Stomach (tissue), 8 donors: ENCODE measurements at regions not wholly inside any gene's neighbourhood (a gene's known extent, or its start where the extent isn't known, plus 50 kb on each side); places are given as distances from the start of the nearest gene placed in this dataset.

Source experiments
- DNase-seq, 2 donors: peaks; one replicate each; pipeline versions ENCODE4 v3.0.0 to v3.0.0-alpha.2; 2013 to 2019
- H3K27ac ChIP-seq, 5 donors: fragments of 200-600 bp in 4 of 5; sonication (generic) in 4 of 5; one replicate each; pipeline ENCODE4 v1.5.1; 2013 to 2019; ENCODE audit warnings: mild to moderate bottlenecking in 1 of 5, moderate library complexity in 1 of 5
- H3K27me3 ChIP-seq, 3 donors: fragments of 200-600 bp; sonication (generic); one replicate each; pipeline ENCODE4 v1.5.1; 2017 to 2019; ENCODE audit warnings: mixed run types in 1 of 3
- H3K36me3 ChIP-seq, 4 donors: fragments of 200-600 bp; sonication (generic); 1 replicate in 3 of 4; 2 replicates in 1 of 4; pipeline ENCODE4 v1.5.1; 2016 to 2019
- H3K4me1 ChIP-seq, 4 donors: fragments of 200-600 bp; sonication (generic); one replicate each; pipeline ENCODE4 v1.5.1; 2016 to 2019
- H3K4me3 ChIP-seq, 4 donors: fragments of 200-600 bp; sonication (generic) in 3 of 4; one replicate each; pipeline ENCODE4 v1.5.1; 2016 to 2019; ENCODE audit warnings: mild to moderate bottlenecking in 1 of 4
- H3K9me3 ChIP-seq, 4 donors: fragments of 200-600 bp; sonication (generic); one replicate each; pipeline ENCODE4 v1.5.1; 2016 to 2019
- EP300 ChIP-seq: sonication (generic); formaldehyde crosslinking; IDR thresholded peaks from one replicate; pipeline ENCODE4 v1.6.1; 2017; ENCODE audit warnings: antibody characterized with exemption
- POLR2A ChIP-seq, 4 donors: fragments of 450-650 bp; IDR thresholded peaks; one replicate each; pipeline ENCODE4 v1.6.1; 2016; ENCODE audit warnings: antibody characterized with exemption in 4 of 4, control low read depth in 2 of 4, mild to moderate bottlenecking in 1 of 4, moderate library complexity in 1 of 4
- POLR2AphosphoS5 ChIP-seq, 3 donors: sonication (generic); formaldehyde crosslinking; IDR thresholded peaks; one replicate each; pipeline ENCODE4 v1.6.1; 2016; ENCODE audit warnings: antibody characterized with exemption in 3 of 3
- WGBS, 5 donors: extraction: QIAGEN DNeasy Blood & Tissue Kit in 3 of 5; methylation state at CpG; one replicate each; pipeline versions ENCODE4 v1.1.5 to v1.1.7; 2013 to 2018; 5-methylcytosine and 5-hydroxymethylcytosine counted together
- intact Hi-C: fragments of 100-400 bp; cut with DNase I; formaldehyde crosslinking; loops from one replicate; pipeline ENCODE4 v1.15.1; 2023; ENCODE audit warnings: low total_unique reads
- TF ChIP-seq, protein P1 (sequence below), 7 experiments: fragments of 450-650 bp in 4 of 7; fragments of 200-600 bp in 3 of 7; sonication (generic) in 3 of 7; IDR thresholded peaks; one replicate each; pipeline ENCODE4 v1.5.1; 2016 to 2019; ENCODE audit warnings: antibody characterized with exemption in 7 of 7, control low read depth in 2 of 7, mild to moderate bottlenecking in 1 of 7
- donor health status: healthy with polysubstance abuse.
- donor health status: Bipolar disorder and iron deficiency.
- donor health status: healthy.

DNA sequence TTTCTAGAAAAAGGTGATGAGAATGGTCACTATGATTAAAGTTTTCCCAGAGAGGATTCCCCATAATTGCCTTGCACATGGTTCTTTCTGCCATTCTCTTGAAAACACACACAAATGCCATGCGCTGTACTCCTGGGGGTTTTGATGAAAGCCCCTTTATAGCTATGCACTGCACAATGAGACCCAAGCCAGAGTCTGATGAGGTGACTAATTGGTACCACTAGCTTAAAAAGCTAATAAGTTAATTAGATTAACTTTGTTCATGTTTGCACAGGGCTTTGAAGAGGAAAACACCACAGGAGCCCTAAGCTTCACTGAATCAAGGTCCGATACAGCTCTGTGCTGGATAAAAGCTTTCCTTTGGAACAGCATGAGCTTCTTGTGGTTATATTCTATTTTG lies 132.2 kb downstream of the NKX6-1 start:
- Histone ChIP-seq H3K4me1 (no peaks in the 10 kb centered on the region), H3K27me3 (no peaks in the 10 kb centered on the region), H3K4me3 (no peak overlapping the region), H3K27ac (no peak overlapping the region), H3K9me3 (peaks cover 0 to 8% (median under 1%) of the 10 kb centered on the region in 4 donors), H3K36me3 (no peaks in the 10 kb centered on the region)
- WGBS, 5 donors = 85 to 93% (median 88%) methylated on average over 2 of the region's 2 CpGs
- intact Hi-C loops = no loop called here
- DNase-seq = no peak
- TF ChIP-seq, protein P1, sequence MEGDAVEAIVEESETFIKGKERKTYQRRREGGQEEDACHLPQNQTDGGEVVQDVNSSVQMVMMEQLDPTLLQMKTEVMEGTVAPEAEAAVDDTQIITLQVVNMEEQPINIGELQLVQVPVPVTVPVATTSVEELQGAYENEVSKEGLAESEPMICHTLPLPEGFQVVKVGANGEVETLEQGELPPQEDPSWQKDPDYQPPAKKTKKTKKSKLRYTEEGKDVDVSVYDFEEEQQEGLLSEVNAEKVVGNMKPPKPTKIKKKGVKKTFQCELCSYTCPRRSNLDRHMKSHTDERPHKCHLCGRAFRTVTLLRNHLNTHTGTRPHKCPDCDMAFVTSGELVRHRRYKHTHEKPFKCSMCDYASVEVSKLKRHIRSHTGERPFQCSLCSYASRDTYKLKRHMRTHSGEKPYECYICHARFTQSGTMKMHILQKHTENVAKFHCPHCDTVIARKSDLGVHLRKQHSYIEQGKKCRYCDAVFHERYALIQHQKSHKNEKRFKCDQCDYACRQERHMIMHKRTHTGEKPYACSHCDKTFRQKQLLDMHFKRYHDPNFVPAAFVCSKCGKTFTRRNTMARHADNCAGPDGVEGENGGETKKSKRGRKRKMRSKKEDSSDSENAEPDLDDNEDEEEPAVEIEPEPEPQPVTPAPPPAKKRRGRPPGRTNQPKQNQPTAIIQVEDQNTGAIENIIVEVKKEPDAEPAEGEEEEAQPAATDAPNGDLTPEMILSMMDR (IDR thresholded peaks at IDR 0.05) = no peak
- TF ChIP-seq POLR2A (IDR thresholded peaks at IDR 0.05) (no peak), EP300 (no peak), POLR2AphosphoS5 (IDR thresholded peaks at IDR 0.05) (no peak)

DNA sequence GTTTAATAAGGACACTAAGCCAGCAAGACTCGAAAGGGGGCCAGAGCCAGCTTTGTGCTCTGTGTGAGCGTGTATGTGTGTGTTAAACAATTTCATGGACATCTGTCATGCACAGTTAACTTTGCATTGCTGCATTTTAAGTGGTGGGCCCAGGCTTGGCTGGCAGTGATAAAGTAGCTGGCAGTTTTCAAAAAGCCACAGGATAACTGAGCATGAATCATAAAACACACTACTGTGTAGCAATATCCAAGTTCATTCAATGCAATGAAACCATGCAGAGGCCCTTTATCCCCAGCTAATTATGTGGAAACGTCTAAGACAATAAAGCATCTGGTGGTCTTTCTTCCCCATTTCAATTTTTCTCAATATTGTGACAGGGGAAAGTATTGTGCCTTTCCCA lies 132.9 kb downstream of the NKX6-1 start:
- H3K9me3 ChIP-seq = peaks cover 0 to 15% (median 7%) of the 10 kb centered on the region in 4 donors
- intact Hi-C loops = no loop called here

DNA sequence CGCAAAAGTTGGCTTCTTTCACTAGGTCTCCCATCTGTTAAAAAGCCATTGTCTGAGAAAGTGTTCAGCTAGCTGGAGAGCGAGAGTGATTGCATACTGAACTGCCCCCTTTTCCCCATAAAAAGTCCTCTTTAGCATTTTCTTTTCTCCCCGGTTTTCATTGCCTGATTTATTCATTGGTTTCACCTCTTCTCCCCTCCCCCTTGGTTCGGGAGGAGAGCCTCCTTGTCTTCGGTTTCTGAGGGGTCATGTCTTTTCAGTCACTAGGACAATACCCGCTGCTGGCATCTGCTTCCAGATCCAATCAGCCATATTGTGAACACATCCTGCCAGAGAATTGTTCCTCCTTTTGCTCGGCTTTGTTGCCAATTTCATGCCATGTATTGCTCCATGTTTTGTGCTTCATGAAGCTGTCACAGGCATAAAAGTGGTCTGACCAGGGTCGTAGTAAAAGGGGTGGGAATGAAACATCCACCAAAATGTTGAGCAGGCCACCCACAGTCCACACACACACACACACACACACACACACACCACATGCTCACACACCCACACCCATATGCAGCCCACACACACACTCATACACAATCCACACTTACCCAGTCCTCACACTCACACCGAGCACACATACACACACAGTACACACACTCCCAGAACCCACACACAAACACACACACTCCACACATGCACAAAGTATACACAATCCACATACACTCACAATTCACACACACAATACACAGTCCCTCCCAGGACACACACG lies 136.0 kb downstream of the NKX6-1 start:
- no peak for DNase-seq
- intact Hi-C loops = no loop called here
- Histone ChIP-seq H3K36me3 (no peaks in the 10 kb centered on the region), H3K27me3 (no peaks in the 10 kb centered on the region), H3K4me1 (no peaks in the 10 kb centered on the region), H3K27ac (no peak overlapping the region), H3K9me3 (peaks cover 0 to 16% (median 10%) of the 10 kb centered on the region in 4 donors), H3K4me3 (no peak overlapping the region)
- WGBS, 5 donors = 71 to 77% (median 73%) methylated on average over 10 of the region's 10 CpGs
- TF ChIP-seq, protein P1 (IDR thresholded peaks at IDR 0.05) = no peak
- TF ChIP-seq EP300 (no peak), POLR2AphosphoS5 (IDR thresholded peaks at IDR 0.05) (no peak), POLR2A (IDR thresholded peaks at IDR 0.05) (no peak)

More for the DNA sequence above, 132.9 kb downstream of the NKX6-1 start:
- Histone ChIP-seq H3K4me3 (no peak overlapping the region), H3K36me3 (no peaks in the 10 kb centered on the region), H3K27ac (no peak overlapping the region), H3K4me1 (no peaks in the 10 kb centered on the region), H3K27me3 (no peaks in the 10 kb centered on the region)
- TF ChIP-seq POLR2A (IDR thresholded peaks at IDR 0.05) (no peak), EP300 (no peak), POLR2AphosphoS5 (IDR thresholded peaks at IDR 0.05) (no peak)
- TF ChIP-seq, protein P1 (IDR thresholded peaks at IDR 0.05) = no peak
- no peak for DNase-seq
- 40 to 48% (median 45%) methylated on average over 3 of the region's 3 CpGs for WGBS, 5 donors

DNA sequence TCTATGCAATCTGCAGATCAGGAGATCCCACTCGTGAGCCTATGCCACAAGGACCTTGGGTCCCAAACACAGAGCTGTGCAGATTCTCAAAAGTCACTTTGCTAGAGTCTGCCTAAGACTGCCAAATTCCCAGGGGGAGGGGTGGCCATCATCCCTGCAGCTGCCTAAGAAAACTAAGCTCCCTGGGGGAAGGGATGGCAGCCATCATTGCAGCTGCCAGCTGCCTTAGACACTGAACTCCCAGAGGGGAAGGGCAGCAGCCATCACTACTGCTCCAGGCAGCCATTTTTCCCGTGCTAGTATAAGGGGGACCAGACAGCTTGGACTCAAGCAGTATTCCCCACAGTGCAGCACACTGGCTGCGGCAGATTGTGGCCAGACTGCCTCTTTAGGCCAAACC lies 156.9 kb downstream of the NKX6-1 start:
- H3K27me3 ChIP-seq = no peaks in the 10 kb centered on the region
- intact Hi-C loops = no loop called here
- H3K9me3 ChIP-seq = peaks cover 3 to 46% (median 36%) of the 10 kb centered on the region in 4 donors
- DNase-seq = no peak
- no peak overlapping the region for H3K27ac ChIP-seq
- H3K4me1 ChIP-seq = no peaks in the 10 kb centered on the region
- no peak overlapping the region for H3K4me3 ChIP-seq
- 67 to 83% (median 73%) methylated on average over 1 to 3 of the region's 3 CpGs for WGBS, 5 donors
- TF ChIP-seq POLR2AphosphoS5 (IDR thresholded peaks at IDR 0.05) = no peak
- TF ChIP-seq EP300 = no peak
- TF ChIP-seq, protein P1 (IDR thresholded peaks at IDR 0.05) = no peak
- no peak for TF ChIP-seq POLR2A (IDR thresholded peaks at IDR 0.05)
- H3K36me3 ChIP-seq = no peaks in the 10 kb centered on the region
